Activated gamma-delta T cell treated with Interleukin-2 at 50 U/mL for 16 hours (primary cell): ENCODE measurements at regions not wholly inside any gene's neighbourhood (a gene's known extent, or its start where the extent isn't known, plus 50 kb on each side); places are given as distances from the start of the nearest gene placed in this dataset.
"Not testable (repeated sequence)": the region's sequence is repeated elsewhere in the genome, so short reads cannot be mapped to it uniquely, and the experiment has no call there.

Experiments used
- DNase-seq: peaks from one replicate; pipeline ENCODE4 v3.0.0-alpha.2; 2020

- not testable (repeated sequence) for DNase-seq
Observed at GRCh38 chr6:8846680-8847079, 411.3 kb upstream of the SLC35B3 start.

- no peak for DNase-seq
Observed at GRCh38 chr6:8845690-8846089, 410.3 kb upstream of the SLC35B3 start.

- no peak for DNase-seq
Observed at GRCh38 chr6:8844968-8845367, 409.6 kb upstream of the SLC35B3 start.

DNA sequence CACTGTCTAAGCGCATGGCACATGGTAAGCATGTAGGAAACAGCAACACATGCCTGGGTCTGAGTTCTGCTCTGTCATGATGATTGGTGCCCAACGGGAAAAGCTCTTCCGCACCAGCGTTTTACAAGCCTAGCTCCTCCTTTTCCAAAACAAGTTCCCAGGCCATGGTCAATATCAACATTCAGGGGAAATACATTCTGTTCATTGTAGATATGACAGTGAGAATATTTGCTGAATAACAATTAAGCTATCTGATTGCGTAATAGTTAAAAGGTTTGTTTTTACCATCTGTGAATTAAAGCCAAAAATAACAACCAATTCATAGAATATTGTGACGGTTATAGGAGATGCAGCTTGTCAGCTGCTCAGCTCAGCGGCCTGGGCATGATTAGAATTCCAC lies 404.3 kb upstream of the SLC35B3 start:
- no peak for DNase-seq

DNA sequence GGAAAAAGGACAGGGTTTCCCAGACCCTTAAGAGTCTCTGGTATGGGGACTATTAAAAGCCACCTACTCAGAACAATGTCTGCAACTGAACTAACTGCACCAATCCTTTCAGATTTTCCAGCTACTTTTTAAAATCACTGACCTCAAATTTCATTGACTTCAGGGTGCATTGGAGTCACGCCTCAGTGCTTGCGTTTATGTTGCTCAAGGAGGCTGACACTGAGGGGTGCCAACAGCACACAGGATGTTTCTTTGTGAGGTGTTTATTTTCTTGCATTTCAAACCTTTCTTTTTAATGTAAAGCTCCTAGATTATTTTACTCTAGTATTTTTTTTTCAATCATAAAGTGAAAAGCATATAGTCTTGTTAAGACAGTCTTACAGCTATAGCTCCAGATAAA lies 402.0 kb upstream of the SLC35B3 start:
- no peak for DNase-seq

DNA sequence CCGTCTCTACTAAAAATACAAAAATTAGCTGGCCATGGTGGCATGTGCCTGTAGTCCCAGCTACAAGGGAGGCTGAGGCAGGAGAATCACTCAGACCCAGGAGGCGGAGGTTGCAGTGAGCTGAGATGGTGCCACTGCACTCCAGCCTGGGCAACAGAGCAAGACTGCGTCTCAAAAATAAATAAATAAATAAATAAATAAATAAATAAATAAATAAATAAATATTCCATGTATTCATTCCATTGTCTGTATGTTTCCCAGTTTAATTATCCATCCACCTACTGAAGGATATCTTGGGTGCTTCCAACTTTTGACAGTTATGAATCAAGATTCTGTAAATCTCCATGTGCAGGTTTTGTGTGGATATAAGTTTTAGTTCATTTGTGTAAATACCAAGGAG lies 397.4 kb upstream of the SLC35B3 start:
- DNase-seq = not testable (repeated sequence)

DNA sequence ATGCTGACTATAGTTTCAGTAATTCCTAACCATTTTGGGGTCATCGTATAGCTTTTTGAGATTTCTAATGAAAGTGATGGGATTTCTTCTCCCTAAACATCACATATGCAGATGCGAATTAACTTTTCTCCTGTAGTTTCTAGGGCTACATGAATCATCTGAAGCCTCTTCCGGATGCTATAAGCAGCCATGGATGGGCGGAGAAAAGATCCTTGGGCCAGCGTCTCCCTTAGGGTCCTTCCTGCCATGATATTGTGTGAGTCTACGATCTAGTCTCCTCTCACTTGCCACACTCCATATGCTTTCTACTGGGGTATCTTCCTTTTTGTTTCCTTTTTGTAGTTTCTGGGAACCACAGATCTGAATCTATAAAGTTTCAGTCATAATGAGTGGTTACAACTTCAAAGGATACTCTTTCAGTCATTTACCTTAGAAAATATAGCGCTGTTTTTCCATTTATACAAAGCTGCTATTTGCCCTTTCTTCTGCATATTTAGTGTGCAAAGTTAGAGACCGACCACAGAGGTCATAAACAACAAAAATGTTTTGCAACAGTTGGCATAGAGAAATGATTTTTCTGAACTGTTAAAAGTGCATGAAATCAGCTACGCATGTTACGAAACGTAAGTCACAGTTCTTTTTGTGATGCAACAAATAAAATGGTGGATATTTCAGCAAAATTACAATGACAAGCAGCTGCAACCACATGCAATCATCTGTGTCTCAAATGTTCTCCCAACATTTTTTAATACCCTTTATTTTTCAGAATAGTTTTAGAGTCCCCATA lies 396.2 kb upstream of the SLC35B3 start:
- no peak for DNase-seq

GRCh38 chr6:8830794-8831193 lies 395.4 kb upstream of the SLC35B3 start:
- no peak for DNase-seq

GRCh38 chr6:8829796-8830195 lies 394.5 kb upstream of the SLC35B3 start:
- DNase-seq = no peak

DNA sequence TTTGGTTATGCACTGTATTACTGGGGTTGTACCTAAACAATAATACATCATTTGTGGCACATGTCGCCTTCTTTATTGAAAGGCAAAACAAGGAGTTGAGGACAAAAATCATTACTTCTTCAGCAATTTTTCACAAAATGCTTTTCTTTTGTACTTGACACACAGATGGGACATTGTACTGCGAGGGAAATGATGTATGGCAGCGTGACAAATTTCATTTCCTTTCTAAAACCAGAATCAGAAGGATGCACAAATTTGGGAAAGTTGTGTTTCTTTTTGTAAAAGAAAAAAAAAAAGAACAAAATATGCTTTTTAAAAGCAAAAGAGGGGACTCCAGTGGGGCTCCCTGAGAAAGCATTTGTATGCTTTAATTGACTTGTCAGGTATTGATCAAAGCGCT lies 394.0 kb upstream of the SLC35B3 start:
- DNase-seq = no peak

DNA sequence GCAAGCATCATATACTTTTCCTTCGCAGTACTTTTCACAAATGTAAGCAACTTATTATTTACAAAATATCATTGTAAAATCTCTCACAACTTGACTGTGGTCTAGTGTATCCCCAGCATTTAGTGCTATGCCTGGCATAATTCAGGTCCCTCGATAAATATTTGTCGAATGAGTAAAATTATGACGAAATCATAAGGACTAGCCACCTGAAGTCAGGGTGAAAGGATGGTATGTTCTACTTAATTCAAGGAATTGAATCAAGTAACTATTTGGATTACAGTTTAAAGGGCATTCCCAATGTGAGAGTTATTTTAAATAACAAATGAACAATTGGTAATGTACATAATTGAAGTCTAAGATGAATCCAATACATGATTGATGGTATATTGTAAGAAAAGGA lies 393.0 kb upstream of the SLC35B3 start:
- no peak for DNase-seq

- DNase-seq = no peak
Observed at GRCh38 chr6:8825726-8826125, 390.4 kb upstream of the SLC35B3 start.

DNA sequence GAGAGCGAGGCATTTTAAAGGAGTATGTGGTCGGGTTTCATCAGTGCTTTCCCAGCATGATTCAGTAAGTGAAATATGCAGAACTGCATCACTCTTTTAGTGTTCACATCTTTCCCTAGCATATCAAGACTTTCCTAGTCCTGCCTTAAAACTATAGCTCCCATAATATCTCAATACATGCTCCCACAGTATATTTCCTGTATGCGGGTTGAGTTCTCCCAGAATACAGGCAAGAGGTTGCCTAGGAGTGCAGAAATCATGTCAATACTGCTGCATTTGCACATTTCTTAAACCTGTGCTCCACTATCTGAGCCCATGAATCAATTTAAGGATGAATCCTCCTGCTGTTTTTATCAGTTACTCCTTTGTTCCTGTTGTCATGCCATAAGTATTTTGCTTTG lies 386.6 kb upstream of the SLC35B3 start:
- DNase-seq = no peak

DNA sequence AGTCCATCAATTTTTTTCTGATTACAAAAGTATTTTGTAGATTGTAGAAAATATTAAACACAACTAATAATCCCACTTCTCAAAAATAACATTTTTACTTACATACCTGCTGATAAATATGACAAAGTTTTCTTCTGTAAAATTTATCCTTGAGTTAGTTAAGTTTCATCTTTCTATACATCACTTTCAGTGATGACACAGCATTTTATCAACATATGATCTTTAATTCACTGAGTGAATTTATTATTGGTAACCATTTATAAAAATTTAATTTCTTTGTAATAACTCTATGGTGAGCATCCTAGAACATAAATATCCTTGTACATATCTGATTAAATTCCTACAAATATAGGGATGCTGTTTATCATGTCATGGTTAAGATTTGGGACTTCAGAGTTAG lies 385.0 kb upstream of the SLC35B3 start:
- no peak for DNase-seq

DNA sequence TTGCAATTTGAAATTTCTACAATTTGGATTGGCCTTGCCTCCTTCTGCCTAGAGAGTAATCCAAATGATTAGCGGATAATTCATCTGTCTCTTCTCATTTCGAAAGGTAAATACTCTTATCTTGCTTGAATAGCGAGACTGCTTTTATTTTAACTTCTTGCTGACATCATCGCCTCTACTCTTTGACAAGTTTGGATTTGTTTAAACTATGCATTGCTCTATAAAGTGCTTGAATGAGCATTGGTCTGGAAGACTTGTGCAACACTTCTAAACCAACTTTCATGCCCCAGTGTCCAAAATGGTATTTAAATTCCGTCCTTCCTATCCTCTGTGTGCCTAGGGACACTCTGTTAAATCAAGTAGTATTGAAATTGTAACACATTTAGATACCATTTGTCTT lies 384.1 kb upstream of the SLC35B3 start:
- no peak for DNase-seq

- DNase-seq = no peak
Observed at GRCh38 chr6:8814440-8815000, 379.2 kb upstream of the SLC35B3 start.

- no peak for DNase-seq
Observed at GRCh38 chr6:8810325-8810724, 375.0 kb upstream of the SLC35B3 start.

GRCh38 chr6:8809662-8810061 lies 374.3 kb upstream of the SLC35B3 start:
- no peak for DNase-seq

- DNase-seq = no peak
Observed at GRCh38 chr6:8803181-8803760, 367.9 kb upstream of the SLC35B3 start.

DNA sequence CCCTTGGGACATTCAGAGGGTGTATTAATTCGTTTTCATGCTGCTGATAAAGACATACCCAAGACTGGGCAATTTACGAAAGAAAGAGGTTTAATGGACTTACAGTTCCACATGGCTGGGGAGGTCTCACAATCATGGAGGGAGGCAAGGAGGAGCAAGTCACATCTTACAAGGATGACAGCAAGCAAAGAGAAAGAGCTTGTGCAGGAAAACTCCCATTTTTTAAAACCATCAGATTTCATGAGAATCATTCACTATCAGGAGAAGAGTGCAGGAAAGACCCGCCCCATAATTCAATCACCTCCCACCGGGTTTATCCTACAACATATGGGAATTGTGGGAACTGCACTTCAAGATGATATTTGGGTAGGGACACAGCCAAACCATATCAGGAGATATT lies 367.1 kb upstream of the SLC35B3 start:
- not testable (repeated sequence) for DNase-seq

- no peak for DNase-seq
Observed at GRCh38 chr6:8794420-8794819, 359.1 kb upstream of the SLC35B3 start.

DNA sequence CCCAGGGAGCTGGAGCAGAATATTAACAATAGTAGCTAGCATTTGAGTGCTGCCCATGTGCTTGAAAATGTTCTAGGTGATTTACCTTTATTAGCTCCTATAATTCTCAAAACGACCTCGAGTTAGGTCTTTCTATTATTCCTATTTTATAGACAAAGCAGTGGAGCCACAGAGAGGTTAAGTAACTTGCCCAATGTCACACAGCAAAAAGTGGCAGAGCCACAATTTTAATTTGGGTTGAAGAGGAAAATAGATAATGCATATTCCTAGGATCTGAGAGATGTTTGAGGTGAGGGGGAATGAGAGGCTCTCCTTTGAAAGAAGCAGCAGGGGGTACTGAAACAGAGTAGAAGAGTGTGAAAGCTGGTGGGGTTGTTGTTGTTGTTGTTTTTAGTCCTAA lies 354.5 kb upstream of the SLC35B3 start:
- DNase-seq = no peak

DNA sequence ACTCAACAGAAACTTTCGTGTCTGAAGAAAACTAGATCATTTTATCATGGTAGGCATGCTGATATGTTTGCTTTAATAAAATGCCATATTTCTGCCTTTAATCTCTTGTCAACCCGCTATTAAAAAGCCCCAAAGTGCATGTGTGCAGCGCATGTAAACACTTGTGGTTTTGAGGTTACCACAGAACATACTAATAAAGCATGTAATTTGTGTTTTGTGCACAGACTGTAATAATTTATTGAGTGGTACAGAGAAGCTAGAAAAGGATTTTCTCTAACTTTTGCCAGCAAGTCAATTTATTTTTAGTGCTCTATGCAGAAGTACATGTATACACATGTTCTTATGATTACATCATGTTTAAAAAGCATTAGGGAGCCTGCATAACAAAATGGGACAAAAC lies 349.9 kb upstream of the SLC35B3 start:
- no peak for DNase-seq

GRCh38 chr6:8783191-8783590 lies 347.8 kb upstream of the SLC35B3 start:
- no peak for DNase-seq

DNA sequence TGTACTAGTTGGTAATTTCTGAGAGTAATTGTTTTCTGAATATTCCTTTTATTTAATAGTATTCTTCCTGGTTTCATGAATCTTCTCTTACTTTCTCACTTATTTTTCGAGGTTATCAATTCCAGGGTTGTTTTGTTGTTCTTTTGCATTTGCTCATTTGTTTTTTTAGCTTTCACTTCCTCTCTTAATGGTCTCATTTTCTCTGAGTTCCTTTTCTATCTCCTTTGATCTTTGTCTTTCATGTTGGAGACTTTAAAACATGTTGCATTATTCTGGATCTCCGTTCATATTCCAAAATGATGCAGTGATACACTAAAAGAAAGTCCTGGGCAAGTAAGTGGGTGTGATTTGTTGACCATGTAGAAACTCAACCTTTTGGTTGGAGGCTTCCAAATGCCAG lies 345.3 kb upstream of the SLC35B3 start:
- no peak for DNase-seq
